SH-SY5Y (cell line): ENCODE measurements at regions not wholly inside any gene's neighbourhood (a gene's known extent, or its start where the extent isn't known, plus 50 kb on each side); places are given as distances from the start of the nearest gene placed in this dataset.

Experiments used
- GATA2 ChIP-seq: IDR thresholded peaks from 2 replicates; pipeline ENCODE4 v1.6.1; 2011; ENCODE audit warnings: mild to moderate bottlenecking, low read depth, low read length
- GATA3 ChIP-seq: IDR thresholded peaks from 2 replicates; pipeline ENCODE4 v1.6.1; 2011; ENCODE audit warnings: low read depth, mild to moderate bottlenecking, low read length, moderate library complexity

- TF ChIP-seq GATA2, result no peak
- TF ChIP-seq GATA3, result no peak
These were observed 298.7 kb upstream of the MARCKS start for GRCh38 chr6:113558431-113558830.
